KMS-11 (cell line): ENCODE measurements at regions not wholly inside any gene's neighbourhood (a gene's known extent, or its start where the extent isn't known, plus 50 kb on each side); places are given as distances from the start of the nearest gene placed in this dataset.

ENCODE experiments used
- H2AFZ ChIP-seq: fragments of 200-600 bp; sonication (generic); 2 replicates; pipeline ENCODE4 v1.6.1; 2016; ENCODE audit warnings: antibody characterized with exemption, mixed run types, low read depth
- H3K27ac ChIP-seq: fragments of 200-600 bp; sonication (generic); 2 replicates; pipeline ENCODE4 v1.6.1; 2016; ENCODE audit warnings: mild to moderate bottlenecking, mixed run types
- H3K27me3 ChIP-seq: fragments of 200-600 bp; sonication (generic); 2 replicates; pipeline ENCODE4 v1.6.1; 2017; ENCODE audit warnings: mild to moderate bottlenecking, low read depth, mixed run types, moderate library complexity; ENCODE audit not compliant: insufficient read depth
- H3K36me3 ChIP-seq: fragments of 200-600 bp; sonication (generic); 2 replicates; pipeline ENCODE4 v1.6.1; 2017; ENCODE audit warnings: mild to moderate bottlenecking, mixed run types; ENCODE audit not compliant: insufficient read depth
- H3K4me1 ChIP-seq: fragments of 200-600 bp; sonication (generic); 2 replicates; pipeline ENCODE4 v1.6.1; 2016; ENCODE audit warnings: mild to moderate bottlenecking, low read depth, mixed run types; ENCODE audit not compliant: poor library complexity, severe bottlenecking
- H3K4me2 ChIP-seq: fragments of 200-600 bp; sonication (generic); 2 replicates; pipeline ENCODE4 v1.7.0; 2016; ENCODE audit warnings: mild to moderate bottlenecking, mixed run types
- H3K4me3 ChIP-seq: fragments of 200-600 bp; sonication (generic); IDR thresholded peaks from 2 replicates; pipeline ENCODE4 v1.6.1; 2017; ENCODE audit warnings: low read depth, low read length, mixed read lengths; ENCODE audit not compliant: insufficient read depth
- H3K79me2 ChIP-seq: fragments of 200-600 bp; sonication (generic); 2 replicates; pipeline ENCODE4 v1.6.1; 2016; ENCODE audit warnings: low read depth, mixed run types; ENCODE audit not compliant: insufficient read depth
- H3K9ac ChIP-seq: fragments of 200-600 bp; sonication (generic); 2 replicates; pipeline ENCODE4 v1.6.1; 2016; ENCODE audit warnings: mild to moderate bottlenecking, mixed run types
- H4K20me1 ChIP-seq: fragments of 200-600 bp; sonication (generic); 2 replicates; pipeline ENCODE4 v1.6.1; 2016; ENCODE audit warnings: mild to moderate bottlenecking, mixed run types; ENCODE audit not compliant: insufficient read depth
- CTCF ChIP-seq: fragments of 200-600 bp; sonication (generic); conservative IDR thresholded peaks from 2 replicates; pipeline ENCODE4 v1.6.1; 2017; ENCODE audit warnings: low read depth, mild to moderate bottlenecking, antibody characterized with exemption, low read length, moderate library complexity, mixed read lengths

DNA sequence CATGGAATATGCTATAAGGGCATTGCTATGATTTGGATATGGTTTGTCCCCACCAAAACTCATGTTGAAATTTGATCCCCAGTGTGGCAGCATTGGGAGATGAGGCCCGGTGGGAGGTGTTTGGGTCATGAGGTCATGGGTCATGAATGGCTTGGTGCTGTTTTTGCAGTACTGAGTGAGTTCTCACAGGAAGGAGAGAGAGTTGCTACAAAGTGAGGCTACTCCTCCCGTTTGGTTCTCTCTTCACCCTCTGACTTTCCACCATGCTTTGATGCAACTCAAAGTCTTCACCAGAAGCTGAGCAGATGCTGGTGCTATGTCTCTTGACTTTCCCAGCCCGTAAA, 388.1 kb upstream of the TMPO start:
- Histone ChIP-seq H3K27ac (no peak overlapping the region), H3K9ac (no peak overlapping the region), H3K36me3 (no peaks in the 10 kb centered on the region), H4K20me1 (no peaks in the 10 kb centered on the region), H3K79me2 (no peaks in the 10 kb centered on the region), H3K4me2 (no peak overlapping the region), H3K27me3 (no peaks in the 10 kb centered on the region), H2AFZ (no peak overlapping the region), H3K4me3 (no peak overlapping the region), H3K4me1 (no peaks in the 10 kb centered on the region)
- TF ChIP-seq CTCF = no peak

DNA sequence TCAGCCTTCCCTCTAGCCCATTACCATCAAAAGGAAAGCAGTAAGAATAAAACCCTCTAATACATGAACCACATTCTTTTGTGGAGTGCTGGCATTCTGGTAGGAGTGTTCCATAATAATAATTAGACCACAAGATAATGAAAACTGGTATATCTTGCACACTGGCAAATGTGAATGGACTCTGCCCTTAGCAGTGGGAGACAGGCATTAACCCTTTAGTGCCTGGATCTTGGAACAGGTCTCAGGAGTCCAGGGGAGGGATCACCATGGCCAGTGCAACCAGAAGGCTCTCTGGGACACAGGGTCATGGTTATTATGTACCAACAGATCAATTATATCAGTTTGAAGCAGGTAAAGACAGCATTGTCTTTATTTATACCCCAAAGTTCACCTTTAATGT, 387.5 kb upstream of the TMPO start:
- H3K27ac ChIP-seq = no peak overlapping the region
- H3K4me1 ChIP-seq = no peaks in the 10 kb centered on the region
- no peak overlapping the region for H3K9ac ChIP-seq
- no peaks in the 10 kb centered on the region for H3K27me3 ChIP-seq
- no peak for TF ChIP-seq CTCF
- H3K4me3 ChIP-seq = no peak overlapping the region
- H2AFZ ChIP-seq = no peak overlapping the region
- H3K4me2 ChIP-seq = no peak overlapping the region
- no peaks in the 10 kb centered on the region for H4K20me1 ChIP-seq
- no peaks in the 10 kb centered on the region for H3K79me2 ChIP-seq
- H3K36me3 ChIP-seq = no peaks in the 10 kb centered on the region

DNA sequence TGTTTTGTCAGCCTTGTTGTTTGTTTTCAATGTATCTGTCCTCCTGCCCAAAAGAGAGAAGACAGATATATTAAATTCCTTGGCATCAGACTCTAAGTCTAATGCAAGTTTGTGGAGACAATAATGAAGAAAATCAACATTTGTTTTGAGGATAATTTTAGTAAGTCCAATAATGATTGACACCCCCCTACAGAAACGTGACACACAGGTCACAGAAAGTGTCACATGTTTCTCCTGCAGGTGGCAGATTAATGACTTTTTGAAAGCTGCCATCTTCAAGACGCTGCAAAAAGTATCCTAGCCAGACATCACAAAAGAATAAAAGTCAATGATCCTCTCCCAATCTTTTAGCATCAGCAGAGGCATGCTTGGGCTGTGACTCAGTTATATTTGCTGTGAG, 378.8 kb upstream of the TMPO start:
- H2AFZ ChIP-seq = no peak overlapping the region

DNA sequence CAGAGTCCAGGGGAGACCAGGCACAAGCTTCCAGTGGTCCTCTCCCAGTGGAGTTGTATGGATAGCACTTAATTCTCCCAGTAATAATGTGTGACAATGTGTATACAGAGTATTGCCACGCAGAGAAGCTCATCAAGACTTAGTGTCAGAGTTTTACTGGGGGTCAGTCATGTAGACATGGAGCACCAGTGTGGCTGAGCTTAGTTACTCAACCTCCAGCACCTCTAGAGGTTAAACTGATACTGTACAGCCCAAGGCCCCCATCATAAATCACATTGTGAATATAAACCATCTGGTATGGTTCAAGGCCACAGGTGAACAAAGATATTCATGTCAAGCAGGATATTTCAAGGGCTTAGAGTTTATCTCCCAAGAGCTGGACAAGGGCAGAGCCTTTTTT, 378.1 kb upstream of the TMPO start:
- H3K4me1 ChIP-seq = no peaks in the 10 kb centered on the region
- no peaks in the 10 kb centered on the region for H3K36me3 ChIP-seq
- no peak for TF ChIP-seq CTCF
- H4K20me1 ChIP-seq = no peaks in the 10 kb centered on the region
- H2AFZ ChIP-seq = no peak overlapping the region
- no peaks in the 10 kb centered on the region for H3K79me2 ChIP-seq
- no peak overlapping the region for H3K4me3 ChIP-seq
- H3K4me2 ChIP-seq = no peak overlapping the region
- H3K27me3 ChIP-seq = no peaks in the 10 kb centered on the region
- H3K27ac ChIP-seq = no peak overlapping the region
- no peak overlapping the region for H3K9ac ChIP-seq

More for the DNA sequence above, 378.8 kb upstream of the TMPO start:
- Histone ChIP-seq H3K27ac (no peak overlapping the region), H4K20me1 (no peaks in the 10 kb centered on the region), H3K4me1 (no peaks in the 10 kb centered on the region), H3K9ac (no peak overlapping the region), H3K36me3 (no peaks in the 10 kb centered on the region), H3K79me2 (no peaks in the 10 kb centered on the region), H3K27me3 (no peaks in the 10 kb centered on the region), H3K4me3 (no peak overlapping the region), H3K4me2 (no peak overlapping the region)
- TF ChIP-seq CTCF = no peak

DNA sequence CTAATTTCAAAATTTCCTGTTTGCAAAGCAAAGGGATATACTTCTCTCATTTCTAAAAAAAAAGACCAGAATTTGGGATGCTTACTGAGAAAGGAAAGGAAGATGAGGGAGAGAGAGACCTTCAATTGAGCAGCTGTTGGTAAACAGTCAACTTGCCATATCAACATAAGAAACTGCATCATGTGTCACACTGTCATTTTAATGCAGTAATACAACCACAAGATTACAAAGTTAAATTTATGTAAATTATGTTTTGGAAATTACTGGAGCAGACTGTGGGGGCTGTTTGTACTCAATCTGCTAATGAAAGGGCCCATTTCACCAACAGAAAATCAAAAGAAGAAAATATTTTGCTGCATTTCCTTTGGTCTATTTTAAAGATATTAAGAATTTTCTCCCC, 370.4 kb upstream of the TMPO start:
- Histone ChIP-seq H3K27ac (no peak overlapping the region), H3K4me3 (no peak overlapping the region), H3K79me2 (no peaks in the 10 kb centered on the region), H2AFZ (no peak overlapping the region), H4K20me1 (no peaks in the 10 kb centered on the region), H3K4me1 (no peaks in the 10 kb centered on the region), H3K27me3 (no peaks in the 10 kb centered on the region), H3K9ac (no peak overlapping the region), H3K36me3 (no peaks in the 10 kb centered on the region), H3K4me2 (no peak overlapping the region)
- TF ChIP-seq CTCF = no peak
